ENCODE measurements at regions not wholly inside any gene's neighbourhood (a gene's known extent, or its start where the extent isn't known, plus 50 kb on each side); places are given as distances from the start of the nearest gene placed in this dataset.
"Not testable (repeated sequence)": the region's sequence is repeated elsewhere in the genome, so short reads cannot be mapped to it uniquely, and the experiment has no call there.

DNA sequence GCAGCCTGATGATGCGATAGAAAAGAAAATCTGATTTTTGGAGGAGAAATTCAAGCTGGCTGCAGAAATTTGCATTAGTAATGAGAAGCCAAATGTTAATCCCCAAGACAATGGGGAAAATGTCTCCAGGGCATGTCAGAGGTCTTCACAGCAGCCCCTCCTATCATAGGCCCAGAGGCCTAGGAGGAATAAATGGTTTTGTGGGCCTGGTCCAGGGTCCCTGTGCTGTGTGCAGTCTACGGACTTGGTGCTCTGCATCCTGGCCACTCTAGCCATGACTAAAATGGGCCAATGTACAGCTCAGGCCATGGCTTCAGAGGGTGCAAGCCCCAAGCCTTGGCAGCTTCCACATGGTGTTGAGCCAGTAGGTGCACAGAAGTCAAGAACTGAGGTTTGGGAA is 303.8 kb upstream of the SEMA3C start:
- TF ChIP-seq POLR2A (IDR thresholded peaks at IDR 0.05; ENCODE audit: low read depth, low read length); POLR2AphosphoS5 (IDR thresholded peaks at IDR 0.05; ENCODE audit: low read depth, low read length); TAF1 (IDR thresholded peaks at IDR 0.05; ENCODE audit: low read depth, low read length); SPI1 (IDR thresholded peaks at IDR 0.05; ENCODE audit: low read depth, low read length); PAX5 (IDR thresholded peaks at IDR 0.05; ENCODE audit: insufficient read depth, low read length, severe bottlenecking); POU2F2 (IDR thresholded peaks at IDR 0.05; ENCODE audit: low read depth, low read length): not testable (repeated sequence)
